Activated naive CD8-positive, alpha-beta T cell treated with anti-CD3 and anti-CD28 coated beads, Interleukin-2, amount 50 U/mL, for 24 hours (primary cell): ENCODE measurements at regions not wholly inside any gene's neighbourhood (a gene's known extent, or its start where the extent isn't known, plus 50 kb on each side); places are given as distances from the start of the nearest gene placed in this dataset.

ENCODE experiments used
- ATAC-seq: fragments of 150-1000 bp; cut with Tn5 transposase; one replicate; pipeline ENCODE4 v1.10.0; 2021
- DNase-seq: peaks from one replicate; pipeline ENCODE4 v3.0.0; 2021
- H3K27ac Mint-ChIP-seq: one replicate; pipeline ENCODE4 v1.8.0; 2021; ENCODE audit warnings: mild to moderate bottlenecking, mixed read lengths
- H3K27me3 Mint-ChIP-seq: one replicate; pipeline ENCODE4 v1.8.0; 2021; ENCODE audit warnings: mixed read lengths
- H3K36me3 Mint-ChIP-seq: one replicate; pipeline ENCODE4 v1.8.0; 2021; ENCODE audit warnings: low read depth, mixed read lengths
- H3K4me1 Mint-ChIP-seq: one replicate; pipeline ENCODE4 v1.8.0; 2021; ENCODE audit warnings: mixed read lengths
- H3K4me3 Mint-ChIP-seq: one replicate; pipeline ENCODE4 v1.8.0; 2021; ENCODE audit warnings: mild to moderate bottlenecking, moderate library complexity, mixed read lengths
- H3K9me3 Mint-ChIP-seq: one replicate; pipeline ENCODE4 v1.8.0; 2021; ENCODE audit warnings: mixed read lengths

- DNase-seq (no peak), ATAC-seq (no peak)
- no peak overlapping the region for H3K4me3 Mint-ChIP-seq
- H3K9me3 Mint-ChIP-seq, result no peaks in the 10 kb centered on the region
- peaks cover 15% of the 10 kb centered on the region for H3K27me3 Mint-ChIP-seq
- no peak overlapping the region for H3K27ac Mint-ChIP-seq
- no peaks in the 10 kb centered on the region for H3K4me1 Mint-ChIP-seq
- H3K36me3 Mint-ChIP-seq, result no peaks in the 10 kb centered on the region
These were observed 197.9 kb upstream of the FOXQ1 start for GRCh38 chr6:1113916-1114540.

DNA sequence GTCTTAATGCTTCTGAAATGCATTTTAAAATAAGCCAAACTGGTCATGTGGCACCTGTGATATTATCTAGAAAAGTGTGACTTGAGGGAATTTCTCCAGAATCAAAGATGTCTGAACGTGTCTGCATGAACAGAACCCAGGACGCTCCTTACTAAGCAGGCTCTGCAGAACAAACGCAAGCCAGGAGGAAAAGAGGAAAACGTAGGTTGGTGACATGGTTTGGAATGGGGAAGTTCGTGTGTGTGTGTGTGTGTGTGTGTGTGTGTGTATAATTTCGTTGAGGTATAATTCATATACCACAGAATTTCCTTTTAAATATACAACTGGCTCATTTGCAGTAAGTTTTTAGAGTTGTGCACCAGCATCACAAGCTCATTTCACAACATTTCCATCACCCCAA lies 200.5 kb upstream of the FOXQ1 start:
- Mint-ChIP-seq H3K4me1 (no peaks in the 10 kb centered on the region), H3K4me3 (no peak overlapping the region), H3K9me3 (no peaks in the 10 kb centered on the region), H3K36me3 (no peaks in the 10 kb centered on the region), H3K27me3 (peaks cover 10% of the 10 kb centered on the region), H3K27ac (no peak overlapping the region)
- no peak for ATAC-seq
- DNase-seq, result no peak

DNA sequence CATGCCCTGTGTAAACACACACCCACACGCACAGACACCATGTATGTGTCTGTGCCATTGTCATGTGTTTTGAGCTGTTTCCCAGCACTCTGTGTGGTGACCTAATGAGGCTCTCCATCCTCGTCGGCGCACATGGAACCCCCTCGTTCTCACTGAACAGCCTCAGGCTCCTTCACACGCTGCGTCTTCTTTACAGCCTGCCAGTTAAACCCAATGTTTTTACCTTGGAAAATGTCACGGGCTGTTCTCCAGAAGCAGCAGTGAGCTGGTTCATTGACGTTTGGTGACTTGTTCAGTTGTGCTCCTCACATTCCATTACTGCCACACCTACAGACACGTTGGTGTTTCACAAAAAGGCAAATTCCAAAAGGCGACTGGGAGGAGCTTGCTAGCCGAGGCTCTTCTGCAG lies 201.0 kb upstream of the FOXQ1 start:
- no peak for ATAC-seq
- H3K4me3 Mint-ChIP-seq, result no peak overlapping the region
- H3K9me3 Mint-ChIP-seq, result no peaks in the 10 kb centered on the region
- no peak for DNase-seq
- H3K27ac Mint-ChIP-seq, result no peak overlapping the region
- H3K27me3 Mint-ChIP-seq, result peaks cover 10% of the 10 kb centered on the region
- no peaks in the 10 kb centered on the region for H3K36me3 Mint-ChIP-seq
- no peaks in the 10 kb centered on the region for H3K4me1 Mint-ChIP-seq

DNA sequence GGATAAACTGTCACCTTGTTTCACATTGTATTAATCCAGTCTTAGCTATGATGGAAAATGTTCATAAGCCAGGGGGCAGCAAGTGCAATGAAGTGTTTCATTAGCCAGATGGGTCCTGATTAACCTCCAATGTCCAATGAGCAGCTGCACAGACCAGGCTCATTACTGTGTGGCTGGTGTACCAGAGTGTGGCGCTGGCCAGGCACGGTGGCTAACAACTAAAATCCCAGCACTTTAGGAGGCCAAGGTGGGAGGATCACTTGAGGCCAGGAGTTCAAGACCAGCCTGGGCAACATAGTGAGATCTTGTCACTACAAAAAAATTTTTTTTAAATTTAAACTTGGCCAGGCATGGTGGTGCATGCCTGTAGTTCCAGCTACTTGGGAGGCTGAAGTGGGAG lies 201.7 kb upstream of the FOXQ1 start:
- H3K36me3 Mint-ChIP-seq, result no peaks in the 10 kb centered on the region

GRCh38 chr6:1109134-1109533 lies 202.8 kb upstream of the FOXQ1 start:
- H3K36me3 Mint-ChIP-seq, result no peaks in the 10 kb centered on the region
- no peaks in the 10 kb centered on the region for H3K9me3 Mint-ChIP-seq
- DNase-seq, result no peak
- no peak for ATAC-seq
- peaks cover 18% of the 10 kb centered on the region for H3K27me3 Mint-ChIP-seq
- H3K4me3 Mint-ChIP-seq, result no peak overlapping the region
- no peaks in the 10 kb centered on the region for H3K4me1 Mint-ChIP-seq
- H3K27ac Mint-ChIP-seq, result no peak overlapping the region

More for the DNA sequence above, 201.7 kb upstream of the FOXQ1 start:
- no peaks in the 10 kb centered on the region for H3K9me3 Mint-ChIP-seq
- no peak overlapping the region for H3K27ac Mint-ChIP-seq
- peaks cover 12% of the 10 kb centered on the region for H3K27me3 Mint-ChIP-seq
- DNase-seq, result no peak
- ATAC-seq, result no peak
- H3K4me3 Mint-ChIP-seq, result no peak overlapping the region
- no peaks in the 10 kb centered on the region for H3K4me1 Mint-ChIP-seq

DNA sequence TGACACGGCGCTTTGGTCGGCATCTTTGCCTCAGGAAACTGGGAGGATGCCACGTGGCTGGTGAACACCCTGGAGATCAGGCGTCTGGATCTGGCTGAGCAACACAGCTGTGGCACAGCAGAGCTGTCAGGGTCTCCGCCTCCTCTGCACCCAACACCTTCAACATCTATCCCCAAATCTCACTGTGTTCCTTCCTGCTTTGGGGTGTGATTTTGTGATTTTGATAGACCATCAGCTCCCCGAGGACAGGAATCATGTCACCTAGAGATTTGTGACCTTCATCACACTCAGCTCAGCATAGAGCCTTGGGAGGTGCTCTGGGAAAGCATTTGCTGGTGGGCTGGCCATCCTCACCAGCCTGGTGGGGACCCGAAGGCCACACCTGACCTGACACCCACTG lies 203.7 kb upstream of the FOXQ1 start:
- no peak overlapping the region for H3K27ac Mint-ChIP-seq
- ATAC-seq (no peak), DNase-seq (no peak)
- peaks cover 16% of the 10 kb centered on the region for H3K27me3 Mint-ChIP-seq
- no peak overlapping the region for H3K4me3 Mint-ChIP-seq
- H3K9me3 Mint-ChIP-seq, result no peaks in the 10 kb centered on the region
- no peaks in the 10 kb centered on the region for H3K4me1 Mint-ChIP-seq
- no peaks in the 10 kb centered on the region for H3K36me3 Mint-ChIP-seq

DNA sequence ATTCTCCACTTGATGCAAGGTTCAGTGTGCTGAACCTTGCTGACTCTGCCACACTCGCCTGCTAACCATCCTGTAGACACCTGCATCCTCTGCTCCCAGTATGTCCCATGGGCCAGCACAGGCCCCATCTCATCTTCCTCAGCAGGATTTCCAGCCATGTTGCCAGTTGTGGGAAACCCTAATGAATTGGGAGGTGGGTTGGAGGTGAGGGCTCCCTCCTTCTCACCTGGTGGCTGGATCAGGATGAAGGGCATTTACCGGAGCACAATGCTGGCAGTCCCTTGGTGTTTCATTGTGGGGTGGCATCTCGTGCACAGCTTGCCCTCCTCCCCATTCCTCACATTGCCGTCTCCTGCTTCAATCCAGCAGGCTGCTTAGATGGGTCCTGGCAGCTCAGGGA lies 204.3 kb upstream of the FOXQ1 start:
- peaks cover 11% of the 10 kb centered on the region for H3K27me3 Mint-ChIP-seq
- ATAC-seq (no peak), DNase-seq (no peak)
- no peaks in the 10 kb centered on the region for H3K4me1 Mint-ChIP-seq
- no peaks in the 10 kb centered on the region for H3K9me3 Mint-ChIP-seq
- H3K4me3 Mint-ChIP-seq, result no peak overlapping the region
- H3K27ac Mint-ChIP-seq, result no peak overlapping the region
- H3K36me3 Mint-ChIP-seq, result no peaks in the 10 kb centered on the region

DNA sequence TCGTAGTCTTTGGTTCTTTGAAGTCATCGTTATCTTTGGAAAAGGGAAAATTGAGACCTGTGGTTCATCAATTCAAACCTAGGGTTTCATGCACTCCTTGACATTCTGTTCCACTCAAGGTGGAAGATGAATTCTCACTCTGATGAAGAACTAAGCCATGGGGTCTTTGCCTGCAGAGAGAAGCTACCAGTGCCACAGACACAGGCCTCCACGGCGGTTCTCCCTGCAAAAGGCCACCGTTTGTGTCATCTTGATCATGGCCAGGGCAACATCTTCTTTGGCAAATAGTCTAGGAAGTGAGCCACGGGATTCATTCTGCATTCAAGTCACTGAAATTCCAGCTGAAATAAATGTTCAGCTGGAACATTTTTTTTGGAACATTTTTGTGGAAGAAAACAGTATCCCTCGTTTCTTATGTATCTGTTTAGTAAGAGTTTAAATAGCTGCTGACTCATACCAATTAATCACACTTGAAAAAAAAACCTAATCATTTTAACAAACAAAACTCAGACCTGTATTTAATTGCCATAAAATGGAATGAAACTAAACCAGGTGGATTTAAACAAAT lies 206.0 kb upstream of the FOXQ1 start:
- H3K9me3 Mint-ChIP-seq, result no peaks in the 10 kb centered on the region
- H3K36me3 Mint-ChIP-seq, result no peaks in the 10 kb centered on the region
- ATAC-seq, result no peak
- no peak for DNase-seq
- H3K27me3 Mint-ChIP-seq, result peaks cover 12% of the 10 kb centered on the region
- H3K4me3 Mint-ChIP-seq, result no peak overlapping the region
- H3K27ac Mint-ChIP-seq, result no peak overlapping the region
- no peaks in the 10 kb centered on the region for H3K4me1 Mint-ChIP-seq

DNA sequence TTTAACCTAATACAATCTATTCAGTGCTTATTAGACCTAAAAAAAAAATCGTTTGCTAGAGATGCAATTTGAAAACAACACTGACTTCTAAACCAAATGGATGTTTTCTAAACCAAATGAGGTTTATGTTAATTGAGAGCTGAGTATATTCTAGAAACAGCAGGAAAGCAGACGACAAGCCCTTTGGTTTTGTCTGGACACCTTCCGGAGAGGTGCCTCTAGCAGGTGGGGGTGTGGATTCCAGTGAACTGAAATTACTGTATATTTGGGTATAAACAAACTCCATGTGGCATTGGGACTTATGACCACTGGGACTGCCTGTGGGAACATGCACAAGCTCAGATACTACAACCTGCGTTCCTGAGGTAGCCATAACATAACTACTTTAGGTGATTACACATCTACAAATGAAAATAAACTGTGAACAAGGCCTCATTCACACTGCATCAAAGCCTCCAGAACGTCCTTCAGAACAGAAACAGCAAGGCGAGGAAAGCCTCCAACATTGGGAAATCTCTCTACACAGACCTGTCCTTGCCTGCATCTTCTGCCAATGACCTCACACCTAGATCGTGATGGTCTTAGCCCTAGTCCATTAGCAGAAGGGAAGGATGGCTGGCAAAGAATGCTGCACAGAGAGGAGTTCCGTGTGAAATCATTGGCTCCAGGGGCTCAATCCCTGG lies 206.8 kb upstream of the FOXQ1 start:
- H3K36me3 Mint-ChIP-seq, result no peaks in the 10 kb centered on the region
- peaks cover 12% of the 10 kb centered on the region for H3K27me3 Mint-ChIP-seq
- H3K4me1 Mint-ChIP-seq, result no peaks in the 10 kb centered on the region
- no peak overlapping the region for H3K4me3 Mint-ChIP-seq
- H3K9me3 Mint-ChIP-seq, result no peaks in the 10 kb centered on the region
- H3K27ac Mint-ChIP-seq, result no peak overlapping the region
- no peak for DNase-seq
- no peak for ATAC-seq

- no peak overlapping the region for H3K27ac Mint-ChIP-seq
- DNase-seq (no peak), ATAC-seq (no peak)
- no peaks in the 10 kb centered on the region for H3K36me3 Mint-ChIP-seq
- no peaks in the 10 kb centered on the region for H3K4me1 Mint-ChIP-seq
- no peak overlapping the region for H3K4me3 Mint-ChIP-seq
- H3K27me3 Mint-ChIP-seq, result peaks cover 13% of the 10 kb centered on the region
- no peaks in the 10 kb centered on the region for H3K9me3 Mint-ChIP-seq
These were observed 207.8 kb upstream of the FOXQ1 start for GRCh38 chr6:1103945-1104623.

DNA sequence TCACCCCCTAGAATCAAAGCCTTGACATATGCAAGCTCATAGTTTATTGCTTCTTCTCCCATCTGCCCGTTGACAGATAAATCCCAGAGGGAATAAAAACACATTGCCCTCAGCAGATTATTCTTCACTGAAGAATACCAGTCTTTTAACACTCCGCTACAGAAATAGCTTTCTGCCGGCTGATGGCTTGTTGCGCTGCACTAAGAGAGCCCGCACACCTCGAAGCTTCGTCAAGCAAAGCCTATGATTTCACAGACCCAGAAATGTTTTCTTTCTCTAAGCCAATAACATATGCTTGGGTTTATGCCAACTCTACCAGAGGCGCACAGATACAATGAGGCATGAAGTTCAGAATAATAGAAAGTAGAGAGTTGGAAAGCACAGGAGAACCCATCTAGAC lies 208.9 kb upstream of the FOXQ1 start:
- H3K27ac Mint-ChIP-seq, result no peak overlapping the region
- H3K9me3 Mint-ChIP-seq, result no peaks in the 10 kb centered on the region
- H3K36me3 Mint-ChIP-seq, result no peaks in the 10 kb centered on the region
- H3K4me1 Mint-ChIP-seq, result no peaks in the 10 kb centered on the region
- no peak for DNase-seq
- H3K4me3 Mint-ChIP-seq, result no peak overlapping the region
- ATAC-seq, result no peak
- peaks cover 16% of the 10 kb centered on the region for H3K27me3 Mint-ChIP-seq

GRCh38 chr6:1100269-1100668 lies 211.6 kb upstream of the FOXQ1 start:
- Mint-ChIP-seq H3K27me3 (peaks cover 18% of the 10 kb centered on the region), H3K4me1 (no peaks in the 10 kb centered on the region), H3K4me3 (no peak overlapping the region), H3K36me3 (no peaks in the 10 kb centered on the region), H3K9me3 (no peaks in the 10 kb centered on the region), H3K27ac (no peak overlapping the region)
- no peak for ATAC-seq
- DNase-seq, result no peak

GRCh38 chr6:1099264-1099663 lies 212.6 kb upstream of the FOXQ1 start:
- Mint-ChIP-seq H3K4me1 (no peaks in the 10 kb centered on the region), H3K4me3 (no peak overlapping the region), H3K27me3 (peaks cover 12% of the 10 kb centered on the region), H3K27ac (no peak overlapping the region), H3K9me3 (no peaks in the 10 kb centered on the region), H3K36me3 (no peaks in the 10 kb centered on the region)
- DNase-seq (no peak), ATAC-seq (no peak)

DNA sequence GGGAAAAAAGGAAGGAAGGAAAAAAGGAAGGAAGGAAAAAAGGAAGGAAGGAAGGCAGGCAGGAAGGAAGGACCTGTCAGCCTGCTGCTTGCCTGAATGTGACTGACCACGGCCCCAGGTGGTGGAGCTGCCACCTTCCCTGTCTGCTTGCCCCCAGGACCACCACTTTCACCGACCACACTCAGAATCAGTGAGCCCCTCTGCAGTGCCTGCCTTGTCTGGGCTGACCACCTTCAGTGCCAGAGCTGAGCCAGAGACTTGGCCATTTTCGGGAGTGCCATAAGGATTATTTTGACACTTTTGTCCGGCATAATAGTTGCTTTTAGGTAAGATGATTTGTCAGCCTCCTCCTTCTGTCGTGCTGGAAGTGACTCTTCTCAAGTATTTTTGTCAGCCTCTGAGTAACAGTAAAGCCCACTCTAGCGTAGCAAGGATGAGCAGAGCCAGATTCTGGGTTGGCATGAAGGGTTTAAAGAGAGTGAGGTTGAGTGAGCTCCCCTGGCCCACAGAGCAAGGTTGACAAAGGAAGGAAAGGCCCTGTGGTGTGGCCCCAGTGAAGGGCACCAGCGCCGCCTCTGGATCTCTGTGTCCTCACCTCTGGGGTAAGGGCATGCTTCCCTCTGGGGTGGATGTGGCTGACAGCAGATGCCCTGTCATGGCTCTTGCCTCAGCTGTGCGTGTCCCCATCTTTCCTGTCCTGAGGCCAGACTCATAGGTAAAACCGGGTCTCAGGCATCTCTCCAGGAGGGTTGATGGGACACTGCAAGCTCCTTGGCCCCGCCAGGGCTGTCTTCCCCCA lies 214.7 kb upstream of the FOXQ1 start:
- Mint-ChIP-seq H3K9me3 (no peaks in the 10 kb centered on the region), H3K27ac (no peak overlapping the region), H3K27me3 (peaks cover 15% of the 10 kb centered on the region), H3K4me1 (no peaks in the 10 kb centered on the region), H3K36me3 (no peaks in the 10 kb centered on the region), H3K4me3 (no peak overlapping the region)
- DNase-seq (no peak), ATAC-seq (no peak)
